Endothelial cell of umbilical vein (primary cell): ENCODE measurements at regions not wholly inside any gene's neighbourhood (a gene's known extent, or its start where the extent isn't known, plus 50 kb on each side); places are given as distances from the start of the nearest gene placed in this dataset.

ENCODE experiments used
- BruUV-seq: library from RNA; stranded (reverse); fragments of 400-500 nt; replicated peaks from 2 replicates; lab custom pipeline; 2021; lab: Mats Ljungman, UMichigan
- CTCF ChIA-PET: fragments of 300-600, 350-600 bp; sonication (Branson Sonifier 250); formaldehyde crosslinking; loops from one replicate; lab custom pipeline; 2021; ENCODE audit warnings: antibody characterized with exemption, inconsistent platforms; lab: Charles Lee
- POLR2A ChIA-PET: fragments of 300-600, 350-600 bp; sonication (Branson Sonifier 250); formaldehyde crosslinking; loops from one replicate; lab custom pipeline; 2021; ENCODE audit warnings: antibody characterized with exemption, inconsistent platforms; lab: Charles Lee
- DNase-seq: peaks from one replicate; pipeline ENCODE4 v3.0.0-alpha.2; 2011; ENCODE audit warnings: low read depth, low spot score
- FAIRE-seq: peaks from 2 replicates; lab custom pipeline; 2011; peaks lifted over from hg19 to GRCh38; lab: Jason Lieb, UNC
- H2AFZ ChIP-seq: 2 replicates; pipeline ENCODE4 v1.6.0; 2012; ENCODE audit warnings: low read depth, low read length, control low read depth, inconsistent platforms
- H3K27ac ChIP-seq: 2 replicates; pipeline ENCODE4 v1.5.1; 2011; ENCODE audit warnings: low read depth, mild to moderate bottlenecking, control low read depth, low read length, moderate library complexity; ENCODE audit not compliant: insufficient read depth
- H3K27me3 ChIP-seq, 2 experiments: 2 replicates each; pipeline versions ENCODE4 v1.6.0 to v1.6.1; 2011; ENCODE audit warnings: low read length in 2 of 2, mixed read lengths in 1 of 2; ENCODE audit not compliant: control insufficient read depth in 2 of 2, insufficient read depth in 2 of 2
- H3K36me3 ChIP-seq, 2 experiments: 2 replicates in 1 of 2; 3 replicates in 1 of 2; pipeline ENCODE4 v1.5.1; 2011; ENCODE audit warnings: low read length in 2 of 2, mild to moderate bottlenecking in 1 of 2, moderate library complexity in 1 of 2; ENCODE audit not compliant: control insufficient read depth in 2 of 2, insufficient read depth in 2 of 2; ENCODE audit errors: extremely low read depth in 1 of 2
- H3K4me1 ChIP-seq: 3 replicates; pipeline ENCODE4 v1.5.1; 2011; ENCODE audit warnings: mild to moderate bottlenecking, low read length; ENCODE audit not compliant: control insufficient read depth, insufficient read depth; ENCODE audit errors: extremely low read depth
- H3K4me2 ChIP-seq: 2 replicates; pipeline ENCODE4 v1.6.1; 2011; ENCODE audit warnings: low read length, control low read depth, mixed read lengths; ENCODE audit not compliant: insufficient read depth
- H3K4me3 ChIP-seq, 3 experiments: fragments of 200-600 bp in 1 of 3; sonication (generic), shearing (Covaris generic) in 1 of 3; replicated peaks in 1 of 3; 2 replicates each; pipeline ENCODE4 v1.5.1; 2011 to 2016; ENCODE audit warnings: control low read depth in 3 of 3, low read length in 3 of 3, mild to moderate bottlenecking in 2 of 3, inconsistent platforms in 1 of 3, low read depth in 1 of 3, moderate library complexity in 1 of 3; ENCODE audit not compliant: insufficient read depth in 1 of 3
- H3K79me2 ChIP-seq: 2 replicates; pipeline ENCODE4 v1.6.0; 2012; ENCODE audit warnings: low read length, inconsistent platforms; ENCODE audit not compliant: control insufficient read depth, insufficient read depth
- H3K9ac ChIP-seq: replicated peaks from 2 replicates; pipeline ENCODE3; 2011; ENCODE audit warnings: low read length, control low read depth; ENCODE audit not compliant: insufficient read depth; ENCODE audit errors: extremely low read depth
- H3K9me1 ChIP-seq: replicated peaks from 3 replicates; pipeline ENCODE4 v1.6.0; 2011; ENCODE audit warnings: mild to moderate bottlenecking, low read length; ENCODE audit not compliant: control insufficient read depth, insufficient read depth; ENCODE audit errors: extremely low read depth
- H3K9me3 ChIP-seq: replicated peaks from 2 replicates; pipeline ENCODE4 v1.5.1; 2012; ENCODE audit warnings: low read length, inconsistent platforms; ENCODE audit not compliant: control insufficient read depth, insufficient read depth
- H4K20me1 ChIP-seq: replicated peaks from 2 replicates; pipeline ENCODE3; 2011; ENCODE audit warnings: mild to moderate bottlenecking, low read length; ENCODE audit not compliant: control insufficient read depth, insufficient read depth; ENCODE audit errors: extremely low read depth
- CTCF ChIP-seq, 2 donors: IDR thresholded peaks; 1 replicate in 1 of 2; 2 replicates in 1 of 2; pipeline ENCODE4 v1.5.1; 2011; ENCODE audit warnings: low read length in 2 of 2, mild to moderate bottlenecking in 2 of 2, moderate library complexity in 2 of 2, control low read depth in 1 of 2, inconsistent platforms in 1 of 2, low read depth in 1 of 2; ENCODE audit not compliant: insufficient read depth in 1 of 2; ENCODE audit errors: extremely low read depth in 1 of 2
- EZH2 ChIP-seq: IDR thresholded peaks from 2 replicates; pipeline ENCODE4 v1.6.1; 2012; ENCODE audit warnings: borderline replicate concordance, low read depth, mild to moderate bottlenecking, moderate library complexity, low read length, inconsistent platforms; ENCODE audit not compliant: severe bottlenecking
- FOS ChIP-seq: IDR thresholded peaks from 2 replicates; pipeline ENCODE4 v1.6.1; 2011; ENCODE audit warnings: mild to moderate bottlenecking, low read length, moderate library complexity, borderline replicate concordance; ENCODE audit not compliant: insufficient read depth
- GATA2 ChIP-seq: IDR thresholded peaks from 2 replicates; pipeline ENCODE4 v1.7.0; 2011; ENCODE audit warnings: low read depth, mild to moderate bottlenecking, moderate library complexity, mixed read lengths, low read length; ENCODE audit not compliant: insufficient read length, insufficient read depth
- JUN ChIP-seq: IDR thresholded peaks from 2 replicates; pipeline ENCODE4 v1.6.1; 2011; ENCODE audit warnings: borderline replicate concordance, low read depth; ENCODE audit not compliant: insufficient read length, insufficient read depth
- MAX ChIP-seq: IDR thresholded peaks from 2 replicates; pipeline ENCODE4 v1.6.1; 2011; ENCODE audit not compliant: insufficient read depth, insufficient read length
- MYC ChIP-seq: IDR thresholded peaks from one replicate; pipeline ENCODE4 v1.6.1; 2011; ENCODE audit warnings: mild to moderate bottlenecking, low read depth, low read length
- POLR2A ChIP-seq: IDR thresholded peaks from 2 replicates; pipeline ENCODE4 v1.6.1; 2012; ENCODE audit warnings: low read depth, mild to moderate bottlenecking, control low read depth, low read length
- POLR2AphosphoS5 ChIP-seq: IDR thresholded peaks from 2 replicates; pipeline ENCODE4 v1.6.1; 2012; ENCODE audit warnings: low read depth, mild to moderate bottlenecking, control low read depth, low read length, moderate library complexity; ENCODE audit not compliant: insufficient read depth
- dilution Hi-C: fragments of 300-500 bp; cut with MboI; formaldehyde crosslinking; loops from one replicate; pipeline ENCODE4 v1.15.0; 2019; ENCODE audit warnings: low sequenced_read_pairs; ENCODE audit not compliant: extremely low pct_ligation_motif_present
- intact Hi-C: fragments of 100-400 bp; cut with micrococcal nuclease; formaldehyde crosslinking; loops from one replicate; pipeline ENCODE4 v1.10.0; 2022

GRCh38 chr22:48444320-48445112 is 1383.2 kb downstream of the BRD1 start:
- H3K79me2 ChIP-seq: no peaks in the 10 kb centered on the region
- intact Hi-C loops (no loop called here), dilution Hi-C loops (no loop called here)
- H3K4me2 ChIP-seq: no peak overlapping the region
- H3K9me3 ChIP-seq: peaks cover 11% of the 10 kb centered on the region
- DNase-seq (no peak), FAIRE-seq (no peak)
- no peaks in the 10 kb centered on the region for H3K9me1 ChIP-seq
- no peaks in the 10 kb centered on the region for H4K20me1 ChIP-seq
- H3K36me3 ChIP-seq: no peaks in the 10 kb centered on the region
- no peaks in the 10 kb centered on the region for H3K4me1 ChIP-seq
- no peak overlapping the region for H2AFZ ChIP-seq
- POLR2A ChIA-PET: no interaction called here
- H3K9ac ChIP-seq: no peak overlapping the region
- no TSS peak for BruUV-seq
- TF ChIP-seq GATA2 (no peak), POLR2AphosphoS5 (no peak), JUN (no peak), CTCF (IDR thresholded peaks at IDR 0.05; ENCODE audit: extremely low read depth in 1 of 2, insufficient read depth in 1 of 2, low read depth in 1 of 2, low read length in 2 of 2) (no peak), POLR2A (no peak), EZH2 (no peak), MYC (no peak), MAX (no peak), FOS (no peak)
- no peak overlapping the region for H3K27ac ChIP-seq
- H3K27me3 ChIP-seq: no peaks in the 10 kb centered on the region
- CTCF ChIA-PET: no interaction called here
- H3K4me3 ChIP-seq: no peak overlapping the region
